GM12878 (cell line): ENCODE measurements at regions not wholly inside any gene's neighbourhood (a gene's known extent, or its start where the extent isn't known, plus 50 kb on each side); places are given as distances from the start of the nearest gene placed in this dataset.

Experiments
- ATAC-seq: fragments of 200-7000 bp; cut with Tn5 transposase; 3 replicates; pipeline ENCODE4 v1.9.1; 2020; ENCODE audit warnings: mild to moderate bottlenecking, moderate library complexity
- BruUV-seq: library from RNA; stranded (reverse); fragments of 400-500 nt; replicated peaks from 2 replicates; lab custom pipeline; 2021; lab: Mats Ljungman, UMichigan
- CTCF ChIA-PET: fragments of 300-600 bp; sonication (Branson Sonifier 250); formaldehyde crosslinking; extraction: SDS; loops from one replicate; lab custom pipeline; 2021; ENCODE audit warnings: inconsistent platforms; lab: Yijun Ruan, JAX
- POLR2A ChIA-PET: fragments of 350-600 bp; formaldehyde crosslinking; extraction: SDS; loops from one replicate; lab custom pipeline; 2021; ENCODE audit warnings: inconsistent platforms; lab: Charles Lee
- RAD21 ChIA-PET: fragments of 300-600 bp; sonication (Branson Sonifier 250); formaldehyde crosslinking; loops from one replicate; lab custom pipeline; 2023; ENCODE audit warnings: antibody characterized with exemption; ENCODE audit not compliant: unreplicated experiment; lab: Charles Lee
- SMC1A ChIA-PET: fragments of 300-600 bp; sonication (Branson Sonifier 250); formaldehyde crosslinking; loops from one replicate; lab custom pipeline; 2023; ENCODE audit not compliant: unreplicated experiment, uncharacterized antibody; lab: Charles Lee
- DNase-seq: peaks from one replicate; pipeline ENCODE4 v3.0.0-alpha.2; 2011; ENCODE audit warnings: low read depth, low spot score
- FAIRE-seq: peaks from 3 replicates; lab custom pipeline; 2011; peaks lifted over from hg19 to GRCh38; lab: Jason Lieb, UNC
- H2AFZ ChIP-seq: 2 replicates; pipeline ENCODE4 v1.6.0; 2011; ENCODE audit warnings: low read depth, low read length, control low read depth; ENCODE audit not compliant: control insufficient read depth
- H3K27ac ChIP-seq: 2 replicates; pipeline ENCODE4 v1.5.1; 2011; ENCODE audit warnings: control low read depth; ENCODE audit not compliant: control insufficient read depth, insufficient read depth
- H3K27me3 ChIP-seq, 2 experiments: replicated peaks in 1 of 2; 2 replicates each; pipeline versions ENCODE4 v1.6.0 to v1.6.1; 2011; ENCODE audit warnings: low read length in 1 of 2; ENCODE audit not compliant: control insufficient read depth in 2 of 2, insufficient read depth in 2 of 2
- H3K36me3 ChIP-seq, 2 experiments: 2 replicates each; pipeline ENCODE4 v1.5.1; 2011; ENCODE audit warnings: low read length in 1 of 2; ENCODE audit not compliant: control insufficient read depth in 2 of 2, insufficient read depth in 2 of 2
- H3K4me1 ChIP-seq: 2 replicates; pipeline ENCODE4 v1.6.1; 2011; ENCODE audit warnings: mild to moderate bottlenecking, low read length, moderate library complexity, mixed read lengths; ENCODE audit not compliant: control insufficient read depth, insufficient read depth
- H3K4me2 ChIP-seq: 2 replicates; pipeline ENCODE4 v1.6.0; 2011; ENCODE audit warnings: control low read depth; ENCODE audit not compliant: control insufficient read depth, insufficient read depth
- H3K4me3 ChIP-seq: fragments of 200-600 bp; sonication (generic); 2 replicates; pipeline ENCODE4 v1.5.1; 2016
- H3K79me2 ChIP-seq: 2 replicates; pipeline ENCODE4 v1.6.0; 2011; ENCODE audit warnings: low read length; ENCODE audit not compliant: control insufficient read depth, insufficient read depth
- H3K9ac ChIP-seq: 2 replicates; pipeline ENCODE4 v1.8.0; 2011; ENCODE audit warnings: low read length, control low read depth, mixed read lengths; ENCODE audit not compliant: control insufficient read depth, insufficient read depth
- H3K9me3 ChIP-seq: replicated peaks from 3 replicates; pipeline ENCODE4 v1.5.1; 2011; ENCODE audit warnings: mild to moderate bottlenecking, low read length; ENCODE audit not compliant: control insufficient read depth, insufficient read depth
- H4K20me1 ChIP-seq: 2 replicates; pipeline ENCODE4 v1.6.0; 2011; ENCODE audit not compliant: control insufficient read depth, insufficient read depth
- CBX3 ChIP-seq: fragments of 200-600 bp; sonication (generic); IDR thresholded peaks from 2 replicates; pipeline ENCODE4 v1.6.1; 2016; ENCODE audit warnings: low read depth, borderline replicate concordance
- EZH2 ChIP-seq: IDR thresholded peaks from 2 replicates; pipeline ENCODE4 v1.6.1; 2012; ENCODE audit warnings: low read depth, mild to moderate bottlenecking, control low read depth, inconsistent platforms, low read length, borderline replicate concordance; ENCODE audit not compliant: control insufficient read depth
- MXI1 ChIP-seq: fragments of 150-350 bp; IDR thresholded peaks from 2 replicates; pipeline ENCODE4 v1.6.1; 2011; ENCODE audit warnings: low read depth, mild to moderate bottlenecking, inconsistent platforms, low read length, improper control_type of control experiment
- NFXL1 ChIP-seq: fragments of 450-650 bp; IDR thresholded peaks from 2 replicates; pipeline ENCODE4 v1.6.1; 2017; ENCODE audit warnings: antibody characterized with exemption, mild to moderate bottlenecking, borderline replicate concordance
- POLR2AphosphoS5 ChIP-seq: IDR thresholded peaks from 2 replicates; pipeline ENCODE4 v1.6.1; 2011; ENCODE audit warnings: mild to moderate bottlenecking, low read length, inconsistent platforms
- WGBS: methylation state at CpG from one replicate; pipeline ENCODE4 v1.1.6; 2016; ENCODE audit warnings: low lambda C conversion rate; ENCODE audit not compliant: insufficient replicate concordance, insufficient coverage; ENCODE audit errors: missing lambda C conversion rate; 5-methylcytosine and 5-hydroxymethylcytosine counted together
- in situ Hi-C: fragments of 300-500 bp; cut with MboI; formaldehyde crosslinking; loops from 9 replicates; pipeline ENCODE4 v1.14.3; 2018; ENCODE audit warnings: mixed read lengths
- intact Hi-C: fragments of 100-400 bp; cut with micrococcal nuclease; formaldehyde crosslinking; loops from one replicate; pipeline ENCODE4 v1.14.2; 2022; ENCODE audit not compliant: unreplicated experiment
- TF ChIP-seq, protein P1 (sequence below): fragments of 450-650 bp; formaldehyde crosslinking; IDR thresholded peaks from 2 replicates; pipeline ENCODE4 v1.4.0; 2022; ENCODE audit warnings: mild to moderate bottlenecking, moderate library complexity
- TF ChIP-seq, protein P2 (sequence below): fragments of 450-650 bp; IDR thresholded peaks from 2 replicates; pipeline ENCODE4 v1.6.1; 2016; ENCODE audit warnings: mild to moderate bottlenecking

DNA sequence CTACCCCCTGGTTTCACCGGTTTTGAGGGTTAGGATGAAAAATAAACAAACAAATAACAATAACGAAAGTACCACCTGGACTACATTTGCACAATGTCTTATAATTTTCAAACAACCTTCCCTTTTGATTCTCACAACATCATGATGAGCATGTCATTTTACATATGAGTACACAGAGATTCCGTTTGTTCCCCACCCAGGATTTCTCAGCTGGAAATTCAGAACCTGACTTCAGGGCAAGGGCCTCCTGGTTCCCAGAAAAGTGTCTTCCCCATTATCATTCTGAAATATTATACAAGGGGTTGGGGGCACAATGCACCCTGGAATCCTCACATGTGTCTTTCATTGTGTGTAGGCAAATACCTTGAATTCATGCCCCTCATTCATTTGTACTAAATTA lies 135.8 kb upstream of the NOCT start:
- no peak for DNase-seq
- H3K4me1 ChIP-seq, result no peaks in the 10 kb centered on the region
- RAD21 ChIA-PET, result no interaction called here
- peaks cover 3% of the 10 kb centered on the region in 2 experiments; a peak in 2 of 4 replicates for H3K27me3 ChIP-seq
- no peak overlapping the region for H3K4me2 ChIP-seq
- H3K36me3 ChIP-seq, result no peaks in the 10 kb centered on the region
- H3K79me2 ChIP-seq, result no peaks in the 10 kb centered on the region
- in situ Hi-C loops, result no loop called here
- FAIRE-seq, result no peak
- ATAC-seq, result no peak
- CTCF ChIA-PET, result no interaction called here
- no TSS peak for BruUV-seq
- no peaks in the 10 kb centered on the region for H4K20me1 ChIP-seq
- POLR2A ChIA-PET, result no interaction called here
- intact Hi-C loops, result no loop called here
- 0% methylated on average over 3 of the region's 3 CpGs for whole genome bisulfite sequencing
- no peak overlapping the region for H2AFZ ChIP-seq
- no peaks in the 10 kb centered on the region for H3K9me3 ChIP-seq
- no peak overlapping the region for H3K4me3 ChIP-seq
- TF ChIP-seq, protein P1, sequence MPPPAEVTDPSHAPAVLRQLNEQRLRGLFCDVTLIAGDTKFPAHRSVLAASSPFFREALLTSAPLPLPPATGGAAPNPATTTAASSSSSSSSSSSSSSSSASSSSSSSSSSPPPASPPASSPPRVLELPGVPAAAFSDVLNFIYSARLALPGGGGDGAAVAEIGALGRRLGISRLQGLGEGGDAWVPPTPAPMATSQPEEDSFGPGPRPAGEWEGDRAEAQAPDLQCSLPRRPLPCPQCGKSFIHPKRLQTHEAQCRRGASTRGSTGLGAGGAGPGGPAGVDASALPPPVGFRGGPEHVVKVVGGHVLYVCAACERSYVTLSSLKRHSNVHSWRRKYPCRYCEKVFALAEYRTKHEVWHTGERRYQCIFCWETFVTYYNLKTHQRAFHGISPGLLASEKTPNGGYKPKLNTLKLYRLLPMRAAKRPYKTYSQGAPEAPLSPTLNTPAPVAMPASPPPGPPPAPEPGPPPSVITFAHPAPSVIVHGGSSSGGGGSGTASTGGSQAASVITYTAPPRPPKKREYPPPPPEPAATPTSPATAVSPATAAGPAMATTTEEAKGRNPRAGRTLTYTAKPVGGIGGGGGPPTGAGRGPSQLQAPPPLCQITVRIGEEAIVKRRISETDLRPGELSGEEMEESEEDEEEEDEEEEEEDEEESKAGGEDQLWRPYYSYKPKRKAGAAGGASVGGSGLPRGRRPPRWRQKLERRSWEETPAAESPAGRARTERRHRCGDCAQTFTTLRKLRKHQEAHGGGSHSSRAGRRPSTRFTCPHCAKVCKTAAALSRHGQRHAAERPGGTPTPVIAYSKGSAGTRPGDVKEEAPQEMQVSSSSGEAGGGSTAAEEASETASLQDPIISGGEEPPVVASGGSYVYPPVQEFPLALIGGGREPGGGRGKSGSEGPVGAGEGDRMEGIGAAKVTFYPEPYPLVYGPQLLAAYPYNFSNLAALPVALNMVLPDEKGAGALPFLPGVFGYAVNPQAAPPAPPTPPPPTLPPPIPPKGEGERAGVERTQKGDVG, result no peak
- TF ChIP-seq NFXL1, result no peak
- H3K27ac ChIP-seq, result no peak overlapping the region
- SMC1A ChIA-PET, result no interaction called here
- no peak overlapping the region for H3K9ac ChIP-seq

- intact Hi-C loops, result no loop called here
These were observed 139.5 kb upstream of the NOCT start for GRCh38 chr4:138875891-138876608.

More at GRCh38 chr4:138875891-138876608, 139.5 kb upstream of the NOCT start:
- no peaks in the 10 kb centered on the region for H3K9me3 ChIP-seq
- ATAC-seq (no peak), DNase-seq (no peak), FAIRE-seq (no peak)
- no peak overlapping the region for H3K27ac ChIP-seq
- no peaks in the 10 kb centered on the region for H3K4me1 ChIP-seq
- H3K4me2 ChIP-seq, result no peak overlapping the region
- no peaks in the 10 kb centered on the region for H3K79me2 ChIP-seq
- no peak overlapping the region for H3K4me3 ChIP-seq
- no peaks in the 10 kb centered on the region for H3K36me3 ChIP-seq
- no peaks in the 10 kb centered on the region for H4K20me1 ChIP-seq
- CTCF ChIA-PET, result no interaction called here
- 10% methylated on average over 10 of the region's 10 CpGs for WGBS
- BruUV-seq, result no TSS peak
- H3K27me3 ChIP-seq, result peaks cover 3% of the 10 kb centered on the region in 2 experiments; a peak in 2 of 4 replicates
- TF ChIP-seq, protein P2, sequence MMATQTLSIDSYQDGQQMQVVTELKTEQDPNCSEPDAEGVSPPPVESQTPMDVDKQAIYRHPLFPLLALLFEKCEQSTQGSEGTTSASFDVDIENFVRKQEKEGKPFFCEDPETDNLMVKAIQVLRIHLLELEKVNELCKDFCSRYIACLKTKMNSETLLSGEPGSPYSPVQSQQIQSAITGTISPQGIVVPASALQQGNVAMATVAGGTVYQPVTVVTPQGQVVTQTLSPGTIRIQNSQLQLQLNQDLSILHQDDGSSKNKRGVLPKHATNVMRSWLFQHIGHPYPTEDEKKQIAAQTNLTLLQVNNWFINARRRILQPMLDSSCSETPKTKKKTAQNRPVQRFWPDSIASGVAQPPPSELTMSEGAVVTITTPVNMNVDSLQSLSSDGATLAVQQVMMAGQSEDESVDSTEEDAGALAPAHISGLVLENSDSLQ, result no peak
- TF ChIP-seq CBX3 (no peak), MXI1 (no peak), POLR2AphosphoS5 (no peak), EZH2 (no peak)
- SMC1A ChIA-PET, result no interaction called here
- POLR2A ChIA-PET, result no interaction called here
- in situ Hi-C loops, result no loop called here
- H3K9ac ChIP-seq, result no peak overlapping the region
- RAD21 ChIA-PET, result no interaction called here
- H2AFZ ChIP-seq, result no peak overlapping the region
